ENCODE measurements at regions not wholly inside any gene's neighbourhood (a gene's known extent, or its start where the extent isn't known, plus 50 kb on each side); places are given as distances from the start of the nearest gene placed in this dataset.
"Not testable (repeated sequence)": the region's sequence is repeated elsewhere in the genome, so short reads cannot be mapped to it uniquely, and the experiment has no call there.

DNA sequence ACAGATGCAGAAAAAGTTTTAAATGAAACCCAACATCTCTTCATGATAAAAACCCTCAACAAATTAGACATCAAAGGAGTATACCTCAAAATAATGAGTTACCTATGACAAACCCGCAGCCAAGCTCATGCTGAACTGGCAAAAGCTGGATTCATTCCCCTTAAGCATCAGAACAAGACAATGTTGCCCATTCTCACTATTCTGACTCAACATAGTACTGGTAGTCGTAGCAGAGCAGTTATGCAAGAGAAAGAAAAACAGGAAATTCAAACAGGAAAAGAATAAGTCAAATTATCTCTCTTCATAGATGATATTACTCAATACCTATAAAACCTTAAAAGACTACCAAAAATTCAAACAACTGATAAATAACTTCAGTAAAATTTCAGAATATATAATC, 115.0 kb downstream of the LIMS4 start:
- TF ChIP-seq CTCF (conservative IDR thresholded peaks at IDR 0.05 in 1 of 2, IDR thresholded peaks at IDR 0.05 in 1 of 2; ENCODE audit: low read depth in 1 of 2, low read length in 2 of 2); EZH2 (IDR thresholded peaks at IDR 0.05; ENCODE audit: low read length, missing control alignments): not testable (repeated sequence)
